Esophagus squamous epithelium (tissue), 5 donors: ENCODE measurements at regions not wholly inside any gene's neighbourhood (a gene's known extent, or its start where the extent isn't known, plus 50 kb on each side); places are given as distances from the start of the nearest gene placed in this dataset.

Source experiments
- DNase-seq: peaks from one replicate; lab custom pipeline; 2025; lab: John Stamatoyannopoulos, UW
- H3K27ac ChIP-seq, 4 donors: fragments of 200-600 bp; sonication (generic); one replicate each; pipeline ENCODE4 v1.5.1; 2016 to 2019; ENCODE audit warnings: mild to moderate bottlenecking in 1 of 4
- H3K27me3 ChIP-seq, 4 donors: fragments of 200-600 bp; sonication (generic); 1 replicate in 3 of 4; 2 replicates in 1 of 4; pipeline versions ENCODE4 v1.5.1 to v1.6.0; 2017 to 2021; ENCODE audit warnings: antibody characterized with exemption in 1 of 4
- H3K36me3 ChIP-seq, 3 donors: fragments of 200-600 bp; sonication (generic); one replicate each; pipeline ENCODE4 v1.5.1; 2016 to 2019
- H3K4me1 ChIP-seq, 3 donors: fragments of 200-600 bp; sonication (generic); one replicate each; pipeline ENCODE4 v1.5.1; 2017 to 2019
- H3K4me3 ChIP-seq, 4 donors: fragments of 200-600 bp; sonication (generic); 1 replicate in 3 of 4; 2 replicates in 1 of 4; pipeline ENCODE4 v1.5.1; 2016 to 2019; ENCODE audit warnings: mild to moderate bottlenecking in 2 of 4, moderate library complexity in 1 of 4
- H3K9me3 ChIP-seq, 3 donors: fragments of 200-600 bp; sonication (generic); one replicate each; pipeline ENCODE4 v1.5.1; 2016 to 2019
- POLR2A ChIP-seq, 4 donors: fragments of 450-650 bp; IDR thresholded peaks; one replicate each; pipeline ENCODE4 v1.6.1; 2017; ENCODE audit warnings: antibody characterized with exemption in 4 of 4, mild to moderate bottlenecking in 4 of 4, moderate library complexity in 3 of 4
- WGBS, 2 donors: methylation state at CpG; one replicate each; pipeline ENCODE4 v1.1.5; 2018; 5-methylcytosine and 5-hydroxymethylcytosine counted together
- intact Hi-C: fragments of 100-400 bp; cut with DNase I; formaldehyde crosslinking; loops from one replicate; pipeline ENCODE4 v1.15.0; 2022
- TF ChIP-seq, protein P1 (sequence below), 6 experiments: fragments of 450-650 bp in 4 of 6; fragments of 200-600 bp in 2 of 6; sonication (generic) in 2 of 6; IDR thresholded peaks; one replicate each; pipeline ENCODE4 v1.5.1; 2016 to 2019; ENCODE audit warnings: antibody characterized with exemption in 6 of 6, mild to moderate bottlenecking in 4 of 6, moderate library complexity in 4 of 6
- donor health status: DM: yes; HTN: yes; CAD: no.

DNA sequence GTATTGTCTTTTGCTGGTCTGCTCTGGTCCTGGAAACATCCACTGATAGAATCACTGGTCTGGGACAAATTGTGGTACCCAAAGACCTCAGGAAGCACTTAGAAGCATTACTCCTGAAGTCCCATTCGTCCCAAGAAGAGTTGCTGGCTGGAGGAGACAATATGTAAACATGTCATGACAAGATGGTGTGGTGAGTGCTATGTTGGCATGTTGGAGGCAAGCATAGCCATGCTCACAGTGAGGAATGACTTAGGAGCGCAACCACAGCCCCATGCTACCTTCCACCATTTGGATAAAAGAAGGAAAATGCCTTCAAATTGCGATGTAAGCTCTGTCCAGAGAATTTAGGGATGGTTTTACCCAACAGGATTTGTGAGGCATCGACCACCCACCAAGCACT, 115.8 kb upstream of the STC2 start:
- H3K27me3 ChIP-seq: no peaks in the 10 kb centered on the region

DNA sequence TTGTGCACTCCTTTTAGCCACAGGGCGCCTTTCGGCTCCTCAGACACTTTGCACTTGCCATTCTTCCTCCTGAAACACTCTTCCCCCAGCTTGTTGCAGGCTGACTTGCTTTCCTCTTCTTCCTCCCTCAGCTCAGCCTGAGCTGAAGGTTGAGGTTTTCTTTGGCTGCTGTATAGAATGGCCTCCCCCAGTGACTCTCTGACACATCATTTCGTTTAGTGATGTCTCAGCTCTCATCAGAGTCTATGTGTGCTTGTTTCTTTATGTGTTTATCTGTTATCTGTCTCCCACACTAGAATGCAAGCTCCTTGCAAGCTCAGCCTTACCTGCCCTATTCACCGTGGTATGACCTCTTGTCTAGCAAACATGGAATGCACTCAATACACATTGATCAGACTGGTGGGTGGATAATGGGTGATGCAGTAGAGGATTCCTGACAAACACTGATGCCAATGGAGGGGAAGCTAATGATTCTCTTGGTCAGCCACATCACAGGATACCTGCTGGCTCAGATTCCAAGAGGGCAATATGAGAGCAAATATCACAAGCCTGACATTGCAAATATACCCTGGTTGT, 112.9 kb upstream of the STC2 start:
- intact Hi-C loops: no loop called here
- TF ChIP-seq, protein P1, sequence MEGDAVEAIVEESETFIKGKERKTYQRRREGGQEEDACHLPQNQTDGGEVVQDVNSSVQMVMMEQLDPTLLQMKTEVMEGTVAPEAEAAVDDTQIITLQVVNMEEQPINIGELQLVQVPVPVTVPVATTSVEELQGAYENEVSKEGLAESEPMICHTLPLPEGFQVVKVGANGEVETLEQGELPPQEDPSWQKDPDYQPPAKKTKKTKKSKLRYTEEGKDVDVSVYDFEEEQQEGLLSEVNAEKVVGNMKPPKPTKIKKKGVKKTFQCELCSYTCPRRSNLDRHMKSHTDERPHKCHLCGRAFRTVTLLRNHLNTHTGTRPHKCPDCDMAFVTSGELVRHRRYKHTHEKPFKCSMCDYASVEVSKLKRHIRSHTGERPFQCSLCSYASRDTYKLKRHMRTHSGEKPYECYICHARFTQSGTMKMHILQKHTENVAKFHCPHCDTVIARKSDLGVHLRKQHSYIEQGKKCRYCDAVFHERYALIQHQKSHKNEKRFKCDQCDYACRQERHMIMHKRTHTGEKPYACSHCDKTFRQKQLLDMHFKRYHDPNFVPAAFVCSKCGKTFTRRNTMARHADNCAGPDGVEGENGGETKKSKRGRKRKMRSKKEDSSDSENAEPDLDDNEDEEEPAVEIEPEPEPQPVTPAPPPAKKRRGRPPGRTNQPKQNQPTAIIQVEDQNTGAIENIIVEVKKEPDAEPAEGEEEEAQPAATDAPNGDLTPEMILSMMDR (IDR thresholded peaks at IDR 0.05): no peak
- no peak for TF ChIP-seq POLR2A (IDR thresholded peaks at IDR 0.05)
- WGBS, 2 donors: 54 to 61% methylated on average over 3 to 4 of the region's 4 CpGs

More for the DNA sequence above, 115.8 kb upstream of the STC2 start:
- Histone ChIP-seq H3K36me3 (no peaks in the 10 kb centered on the region), H3K9me3 (no peaks in the 10 kb centered on the region), H3K4me1 (no peaks in the 10 kb centered on the region), H3K27ac (no peak overlapping the region), H3K4me3 (no peak overlapping the region)
- TF ChIP-seq POLR2A (IDR thresholded peaks at IDR 0.05): no peak
- TF ChIP-seq, protein P1 (IDR thresholded peaks at IDR 0.05): no peak
- no peak for DNase-seq
- WGBS, 2 donors: 59 to 81% methylated on average over 3 to 4 of the region's 4 CpGs
- intact Hi-C loops: no loop called here

DNA sequence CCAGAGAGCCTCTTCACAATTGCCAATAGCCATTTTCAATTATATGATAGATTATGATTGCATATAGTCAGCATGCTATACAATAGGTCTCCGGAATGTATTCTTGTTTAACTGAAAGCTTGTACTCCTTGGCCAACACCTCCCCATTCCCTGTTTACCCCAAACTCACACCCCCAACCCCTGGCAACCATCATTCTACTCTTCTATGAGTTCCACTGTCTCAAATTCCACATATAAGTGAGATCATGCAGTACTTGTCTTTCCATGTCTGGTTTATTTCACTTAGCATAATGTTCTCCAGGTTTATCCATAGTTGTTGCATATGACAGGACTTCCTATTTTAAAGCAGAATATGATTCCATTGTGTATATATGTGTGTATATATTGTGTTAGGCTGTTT, 110.7 kb upstream of the STC2 start:
- Histone ChIP-seq H3K27me3 (no peaks in the 10 kb centered on the region), H3K27ac (no peak overlapping the region), H3K36me3 (no peaks in the 10 kb centered on the region), H3K9me3 (no peaks in the 10 kb centered on the region), H3K4me3 (no peak overlapping the region), H3K4me1 (no peaks in the 10 kb centered on the region)
- TF ChIP-seq, protein P1 (IDR thresholded peaks at IDR 0.05): no peak
- no peak for TF ChIP-seq POLR2A (IDR thresholded peaks at IDR 0.05)
- intact Hi-C loops: no loop called here
- no peak for DNase-seq
- WGBS, 2 donors: 79 to 86% methylated on average over 1 of the region's 1 CpG

More for the DNA sequence above, 112.9 kb upstream of the STC2 start:
- no peaks in the 10 kb centered on the region for H3K36me3 ChIP-seq
- H3K27ac ChIP-seq: no peak overlapping the region
- H3K4me3 ChIP-seq: no peak overlapping the region
- no peak for DNase-seq
- no peaks in the 10 kb centered on the region for H3K9me3 ChIP-seq
- H3K27me3 ChIP-seq: no peaks in the 10 kb centered on the region
- no peaks in the 10 kb centered on the region for H3K4me1 ChIP-seq

DNA sequence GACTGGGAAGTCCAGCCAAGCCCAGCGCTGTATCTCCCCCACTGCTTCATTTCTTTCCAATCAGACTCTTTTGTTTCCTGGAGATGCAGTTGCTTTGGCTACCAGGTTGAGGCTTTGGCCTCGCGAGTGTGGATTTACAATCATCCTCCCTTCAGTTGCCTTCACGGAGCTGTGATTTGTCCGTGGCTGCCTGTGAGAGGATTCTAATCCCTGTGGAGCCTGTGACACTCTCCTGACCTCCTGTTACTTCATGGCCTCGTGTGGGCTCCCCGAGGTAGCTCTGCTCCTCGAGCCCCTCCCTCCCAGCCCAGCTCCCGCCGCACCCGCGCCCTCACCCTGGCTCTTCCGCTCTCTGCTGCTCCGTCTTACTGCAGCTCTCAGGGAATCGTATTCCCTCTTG, 107.2 kb upstream of the STC2 start:
- intact Hi-C loops: no loop called here
- H3K4me3 ChIP-seq: peak overlapping the region in 1 of 4 donors; percentile 18
- DNase-seq: no peak
- no peaks in the 10 kb centered on the region for H3K9me3 ChIP-seq
- TF ChIP-seq, protein P1 (IDR thresholded peaks at IDR 0.05): no peak
- TF ChIP-seq POLR2A (IDR thresholded peaks at IDR 0.05): no peak
- H3K36me3 ChIP-seq: no peaks in the 10 kb centered on the region
- WGBS, 2 donors: 53 to 65% methylated on average over 10 to 15 of the region's 15 CpGs
- no peaks in the 10 kb centered on the region for H3K27me3 ChIP-seq
- H3K4me1 ChIP-seq: no peaks in the 10 kb centered on the region
- H3K27ac ChIP-seq: no peak overlapping the region

DNA sequence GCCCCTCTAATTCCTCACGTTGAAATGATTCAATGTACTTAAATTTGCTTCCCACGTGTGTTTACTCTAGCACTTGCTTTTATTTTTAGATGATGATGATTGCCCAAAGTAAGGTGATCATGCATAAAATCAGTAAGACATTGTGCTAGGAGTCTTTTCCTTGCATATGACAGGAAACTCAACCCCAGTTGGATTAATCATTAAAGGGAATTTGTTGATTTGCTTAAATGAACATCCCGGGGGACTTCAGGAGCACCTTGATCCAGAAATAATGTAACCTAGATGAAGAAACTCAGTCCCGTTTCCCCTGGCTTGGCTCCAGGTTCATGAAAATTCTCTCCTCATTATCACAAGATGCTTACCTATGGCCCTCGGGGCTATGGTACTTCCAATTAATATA, 106.1 kb upstream of the STC2 start:
- Histone ChIP-seq H3K36me3 (no peaks in the 10 kb centered on the region), H3K27ac (no peak overlapping the region), H3K4me1 (no peaks in the 10 kb centered on the region), H3K4me3 (no peak overlapping the region), H3K27me3 (no peaks in the 10 kb centered on the region), H3K9me3 (no peaks in the 10 kb centered on the region)
- no peak for DNase-seq
- intact Hi-C loops: no loop called here
- 80 to 81% methylated on average over 5 of the region's 5 CpGs for WGBS, 2 donors
- TF ChIP-seq POLR2A (IDR thresholded peaks at IDR 0.05): no peak
- TF ChIP-seq, protein P1 (IDR thresholded peaks at IDR 0.05): no peak
